ENCODE measurements at regions not wholly inside any gene's neighbourhood (a gene's known extent, or its start where the extent isn't known, plus 50 kb on each side); places are given as distances from the start of the nearest gene placed in this dataset.

DNA sequence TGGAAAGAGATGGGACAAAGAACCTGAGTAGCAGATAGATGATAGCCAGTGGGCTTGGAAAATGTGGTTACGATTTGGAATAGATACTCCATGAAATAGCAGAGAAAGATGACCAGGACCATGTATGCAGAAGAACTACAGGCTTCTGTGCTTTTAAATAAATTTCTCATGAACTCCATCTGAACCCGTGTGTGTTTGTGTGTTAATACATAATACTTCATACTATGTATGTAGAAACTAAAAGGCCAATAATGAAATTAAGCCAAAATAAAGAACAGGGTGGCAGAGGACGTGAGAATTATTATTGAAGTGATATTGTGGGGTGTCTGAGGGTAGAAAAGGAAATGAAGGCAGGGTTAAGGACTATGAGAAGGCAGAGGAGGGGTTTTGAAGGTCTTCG is 385.1 kb upstream of the RPS23 start:
- Histone ChIP-seq H3K79me2 (ENCODE audit: insufficient read depth, low read length) (no peaks in the 10 kb centered on the region), H3K4me2 (ENCODE audit: insufficient read depth, low read length) (no peak overlapping the region), H4K20me1 (ENCODE audit: insufficient read depth, low read length) (no peaks in the 10 kb centered on the region), H3K27ac (ENCODE audit: low read length) (peak overlapping the region; percentile 71), H3K4me3 (ENCODE audit: low read depth in 1 of 2, low read length in 2 of 2) (no peak overlapping the region), H3K27me3 (ENCODE audit: insufficient read depth, low read length, poor library complexity) (no peaks in the 10 kb centered on the region), H2AFZ (ENCODE audit: low read depth, low read length) (no peak overlapping the region), H3K4me1 (ENCODE audit: insufficient read depth, low read length) (peaks cover 25% of the 10 kb centered on the region), H3K9ac (ENCODE audit: low read depth, low read length) (no peak overlapping the region), H3K36me3 (ENCODE audit: insufficient read depth, low read length) (no peaks in the 10 kb centered on the region), H3K9me3 (ENCODE audit: insufficient read depth, low read length, severe bottlenecking) (no peaks in the 10 kb centered on the region)
- ATAC-seq (ENCODE audit: insufficient read depth, low read depth) (no peak), DNase-seq (no peak)
- TF ChIP-seq CTCF (IDR thresholded peaks at IDR 0.05; ENCODE audit: borderline replicate concordance, extremely low read depth, low read length, poor library complexity, severe bottlenecking): no peak
- no peak for TF ChIP-seq EZH2 (IDR thresholded peaks at IDR 0.05; ENCODE audit: borderline replicate concordance, low read depth, low read length, severe bottlenecking)

DNA sequence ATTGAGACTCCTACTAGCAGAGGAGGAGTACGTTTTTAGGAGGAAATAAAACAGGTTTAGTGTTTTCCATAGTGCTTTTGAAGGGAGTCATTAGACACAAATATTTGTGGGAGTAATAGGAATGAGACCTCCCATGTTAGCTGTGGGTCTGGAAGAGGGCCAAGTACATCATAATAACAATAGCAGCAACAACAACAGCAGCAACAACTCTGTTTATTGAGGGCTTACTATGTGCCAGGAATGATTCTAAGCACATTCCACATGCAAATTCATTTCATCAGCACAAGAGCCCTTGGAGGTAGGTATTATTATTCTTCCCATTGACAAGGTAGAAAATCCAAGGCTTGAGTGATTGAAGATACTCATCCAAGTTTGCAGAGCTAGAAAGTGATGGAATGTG is 384.2 kb upstream of the RPS23 start:
- Histone ChIP-seq H3K9me3 (ENCODE audit: insufficient read depth, low read length, severe bottlenecking) (no peaks in the 10 kb centered on the region), H4K20me1 (ENCODE audit: insufficient read depth, low read length) (no peaks in the 10 kb centered on the region), H3K36me3 (ENCODE audit: insufficient read depth, low read length) (no peaks in the 10 kb centered on the region), H3K9ac (ENCODE audit: low read depth, low read length) (no peak overlapping the region), H3K4me3 (ENCODE audit: low read depth in 1 of 2, low read length in 2 of 2) (no peak overlapping the region), H3K4me1 (ENCODE audit: insufficient read depth, low read length) (peaks cover 27% of the 10 kb centered on the region), H3K4me2 (ENCODE audit: insufficient read depth, low read length) (no peak overlapping the region), H3K27ac (ENCODE audit: low read length) (no peak overlapping the region), H3K79me2 (ENCODE audit: insufficient read depth, low read length) (no peaks in the 10 kb centered on the region), H2AFZ (ENCODE audit: low read depth, low read length) (no peak overlapping the region), H3K27me3 (ENCODE audit: insufficient read depth, low read length, poor library complexity) (no peaks in the 10 kb centered on the region)
- DNase-seq: no peak
- no peak for ATAC-seq (ENCODE audit: insufficient read depth, low read depth)
- TF ChIP-seq EZH2 (IDR thresholded peaks at IDR 0.05; ENCODE audit: borderline replicate concordance, low read depth, low read length, severe bottlenecking): no peak
- TF ChIP-seq CTCF (IDR thresholded peaks at IDR 0.05; ENCODE audit: borderline replicate concordance, extremely low read depth, low read length, poor library complexity, severe bottlenecking): no peak

GRCh38 chr5:82661933-82662332 is 383.8 kb upstream of the RPS23 start:
- no peak overlapping the region for H2AFZ ChIP-seq (ENCODE audit: low read depth, low read length)
- H3K9ac ChIP-seq (ENCODE audit: low read depth, low read length): no peak overlapping the region
- no peaks in the 10 kb centered on the region for H3K36me3 ChIP-seq (ENCODE audit: insufficient read depth, low read length)
- H3K4me1 ChIP-seq (ENCODE audit: insufficient read depth, low read length): peaks cover 31% of the 10 kb centered on the region
- no peaks in the 10 kb centered on the region for H3K27me3 ChIP-seq (ENCODE audit: insufficient read depth, low read length, poor library complexity)
- no peaks in the 10 kb centered on the region for H3K79me2 ChIP-seq (ENCODE audit: insufficient read depth, low read length)
- H4K20me1 ChIP-seq (ENCODE audit: insufficient read depth, low read length): no peaks in the 10 kb centered on the region
- H3K9me3 ChIP-seq (ENCODE audit: insufficient read depth, low read length, severe bottlenecking): no peaks in the 10 kb centered on the region
- no peak overlapping the region for H3K27ac ChIP-seq (ENCODE audit: low read length)
- TF ChIP-seq CTCF (IDR thresholded peaks at IDR 0.05; ENCODE audit: borderline replicate concordance, extremely low read depth, low read length, poor library complexity, severe bottlenecking) (no peak), EZH2 (IDR thresholded peaks at IDR 0.05; ENCODE audit: borderline replicate concordance, low read depth, low read length, severe bottlenecking) (no peak)
- ATAC-seq (ENCODE audit: insufficient read depth, low read depth) (no peak), DNase-seq (no peak)
- H3K4me3 ChIP-seq (ENCODE audit: low read depth in 1 of 2, low read length in 2 of 2): no peak overlapping the region
- H3K4me2 ChIP-seq (ENCODE audit: insufficient read depth, low read length): no peak overlapping the region

GRCh38 chr5:82661462-82661861 is 383.3 kb upstream of the RPS23 start:
- Histone ChIP-seq H3K27me3 (ENCODE audit: insufficient read depth, low read length, poor library complexity) (no peaks in the 10 kb centered on the region), H3K27ac (ENCODE audit: low read length) (no peak overlapping the region), H3K9me3 (ENCODE audit: insufficient read depth, low read length, severe bottlenecking) (no peaks in the 10 kb centered on the region), H3K4me3 (ENCODE audit: low read depth in 1 of 2, low read length in 2 of 2) (no peak overlapping the region), H3K36me3 (ENCODE audit: insufficient read depth, low read length) (no peaks in the 10 kb centered on the region), H2AFZ (ENCODE audit: low read depth, low read length) (no peak overlapping the region), H4K20me1 (ENCODE audit: insufficient read depth, low read length) (no peaks in the 10 kb centered on the region), H3K4me2 (ENCODE audit: insufficient read depth, low read length) (no peak overlapping the region), H3K79me2 (ENCODE audit: insufficient read depth, low read length) (no peaks in the 10 kb centered on the region), H3K4me1 (ENCODE audit: insufficient read depth, low read length) (peaks cover 36% of the 10 kb centered on the region), H3K9ac (ENCODE audit: low read depth, low read length) (no peak overlapping the region)
- no peak for TF ChIP-seq CTCF (IDR thresholded peaks at IDR 0.05; ENCODE audit: borderline replicate concordance, extremely low read depth, low read length, poor library complexity, severe bottlenecking)
- TF ChIP-seq EZH2 (IDR thresholded peaks at IDR 0.05; ENCODE audit: borderline replicate concordance, low read depth, low read length, severe bottlenecking): no peak
- no peak for DNase-seq
- ATAC-seq (ENCODE audit: insufficient read depth, low read depth): no peak

All from DND-41 (cell line).